ENCODE measurements at regions not wholly inside any gene's neighbourhood (a gene's known extent, or its start where the extent isn't known, plus 50 kb on each side); places are given as distances from the start of the nearest gene placed in this dataset.

DNA sequence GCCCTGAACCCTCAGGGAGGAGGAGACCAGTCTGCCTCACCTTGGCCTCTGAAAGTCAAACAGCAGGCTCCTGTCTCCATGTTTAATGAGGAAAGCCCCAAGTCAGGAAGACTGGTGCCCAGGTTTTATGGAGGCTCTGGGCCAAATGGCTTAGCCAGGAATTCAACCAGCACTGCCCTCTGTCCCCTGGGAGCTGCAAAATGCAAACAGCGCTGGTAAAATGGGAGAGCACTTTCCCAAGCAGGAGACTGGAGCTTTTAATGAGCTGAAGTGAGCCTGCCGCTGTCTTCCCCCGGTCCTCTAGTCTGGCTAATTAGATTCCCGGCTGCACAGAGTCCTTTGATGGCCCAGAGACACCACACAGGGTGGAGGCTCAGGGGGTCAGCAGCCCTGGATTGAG is 276.0 kb upstream of the TRIB2 start (continued):
- TF ChIP-seq RAD21 (IDR thresholded peaks at IDR 0.05; ENCODE audit: low read depth) (no peak), CBX3 (IDR thresholded peaks at IDR 0.05; ENCODE audit: low read depth) (no peak)
- TF ChIP-seq, protein P1, sequence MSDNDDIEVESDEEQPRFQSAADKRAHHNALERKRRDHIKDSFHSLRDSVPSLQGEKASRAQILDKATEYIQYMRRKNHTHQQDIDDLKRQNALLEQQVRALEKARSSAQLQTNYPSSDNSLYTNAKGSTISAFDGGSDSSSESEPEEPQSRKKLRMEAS (IDR thresholded peaks at IDR 0.05): no peak

- DNase-seq (ENCODE audit: low read depth, low spot score): no peak
- Histone ChIP-seq H3K9me2 (ENCODE audit: insufficient read depth) (no peaks in the 10 kb centered on the region), H3K27ac (ENCODE audit: low read depth, low read length) (no peak overlapping the region), H3K4me2 (ENCODE audit: low read length) (no peak overlapping the region), H3K9me3 (ENCODE audit: control insufficient read depth in 1 of 2, insufficient read depth in 1 of 2, low read depth in 1 of 2, low read length in 2 of 2) (no peaks in the 10 kb centered on the region), H2AFZ (ENCODE audit: low read depth, low read length, poor library complexity, severe bottlenecking) (no peak overlapping the region), H3K27me3 (ENCODE audit: insufficient read depth, low read length) (no peaks in the 10 kb centered on the region), H3K36me3 (ENCODE audit: control insufficient read depth in 1 of 2, insufficient read depth in 2 of 2, low read length in 2 of 2) (no peaks in the 10 kb centered on the region), H3K79me2 (ENCODE audit: insufficient read depth, low read length) (no peaks in the 10 kb centered on the region), H3K4me1 (ENCODE audit: control insufficient read depth in 1 of 2, insufficient read depth in 2 of 2, low read length in 2 of 2) (no peaks in the 10 kb centered on the region), H3K4me3 (replicated peaks in 1 of 2; ENCODE audit: low read depth in 1 of 2, low read length in 2 of 2) (no peak overlapping the region), H4K20me1 (ENCODE audit: insufficient read depth) (no peaks in the 10 kb centered on the region), H3K9ac (ENCODE audit: low read length) (no peak overlapping the region)
- ChIA-PET POLR2A (no interaction called here), CTCF (no interaction called here), RAD21 (ENCODE audit: low non-redundant PET in 1 of 2, low total read pairs in 2 of 2, uncharacterized antibody in 2 of 2, unreplicated experiment in 2 of 2) (no interaction called here)
- no TSS peak for BruUV-seq (replicated peaks)
- TF ChIP-seq RAD21 (IDR thresholded peaks at IDR 0.05; ENCODE audit: low read depth): no peak
- no peak for TF ChIP-seq POLR2AphosphoS5 (IDR thresholded peaks at IDR 0.05; ENCODE audit: low read depth, low read length)
- no peak for TF ChIP-seq JUND (IDR thresholded peaks at IDR 0.05)
- TF ChIP-seq CBX3 (IDR thresholded peaks at IDR 0.05; ENCODE audit: low read depth): no peak
- TF ChIP-seq, protein P1 (IDR thresholded peaks at IDR 0.05): no peak
- no peak for TF ChIP-seq ZFX (IDR thresholded peaks at IDR 0.05)
- no peak for TF ChIP-seq TCF7L2 (IDR thresholded peaks at IDR 0.05; ENCODE audit: borderline replicate concordance, extremely low read depth, insufficient read depth, insufficient read length)
- TF ChIP-seq EGR1 (IDR thresholded peaks at IDR 0.05; ENCODE audit: low read depth): no peak
- no peak for TF ChIP-seq FOSL1 (IDR thresholded peaks at IDR 0.05; ENCODE audit: low read depth)
- TF ChIP-seq, protein P2, sequence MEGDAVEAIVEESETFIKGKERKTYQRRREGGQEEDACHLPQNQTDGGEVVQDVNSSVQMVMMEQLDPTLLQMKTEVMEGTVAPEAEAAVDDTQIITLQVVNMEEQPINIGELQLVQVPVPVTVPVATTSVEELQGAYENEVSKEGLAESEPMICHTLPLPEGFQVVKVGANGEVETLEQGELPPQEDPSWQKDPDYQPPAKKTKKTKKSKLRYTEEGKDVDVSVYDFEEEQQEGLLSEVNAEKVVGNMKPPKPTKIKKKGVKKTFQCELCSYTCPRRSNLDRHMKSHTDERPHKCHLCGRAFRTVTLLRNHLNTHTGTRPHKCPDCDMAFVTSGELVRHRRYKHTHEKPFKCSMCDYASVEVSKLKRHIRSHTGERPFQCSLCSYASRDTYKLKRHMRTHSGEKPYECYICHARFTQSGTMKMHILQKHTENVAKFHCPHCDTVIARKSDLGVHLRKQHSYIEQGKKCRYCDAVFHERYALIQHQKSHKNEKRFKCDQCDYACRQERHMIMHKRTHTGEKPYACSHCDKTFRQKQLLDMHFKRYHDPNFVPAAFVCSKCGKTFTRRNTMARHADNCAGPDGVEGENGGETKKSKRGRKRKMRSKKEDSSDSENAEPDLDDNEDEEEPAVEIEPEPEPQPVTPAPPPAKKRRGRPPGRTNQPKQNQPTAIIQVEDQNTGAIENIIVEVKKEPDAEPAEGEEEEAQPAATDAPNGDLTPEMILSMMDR (IDR thresholded peaks at IDR 0.05 in 2 of 3, conservative IDR thresholded peaks at IDR 0.05 in 1 of 3; ENCODE audit: borderline replicate concordance in 1 of 3, insufficient read depth in 1 of 3, low read depth in 2 of 3, low read length in 2 of 3): no peak
- TF ChIP-seq, protein P3, sequence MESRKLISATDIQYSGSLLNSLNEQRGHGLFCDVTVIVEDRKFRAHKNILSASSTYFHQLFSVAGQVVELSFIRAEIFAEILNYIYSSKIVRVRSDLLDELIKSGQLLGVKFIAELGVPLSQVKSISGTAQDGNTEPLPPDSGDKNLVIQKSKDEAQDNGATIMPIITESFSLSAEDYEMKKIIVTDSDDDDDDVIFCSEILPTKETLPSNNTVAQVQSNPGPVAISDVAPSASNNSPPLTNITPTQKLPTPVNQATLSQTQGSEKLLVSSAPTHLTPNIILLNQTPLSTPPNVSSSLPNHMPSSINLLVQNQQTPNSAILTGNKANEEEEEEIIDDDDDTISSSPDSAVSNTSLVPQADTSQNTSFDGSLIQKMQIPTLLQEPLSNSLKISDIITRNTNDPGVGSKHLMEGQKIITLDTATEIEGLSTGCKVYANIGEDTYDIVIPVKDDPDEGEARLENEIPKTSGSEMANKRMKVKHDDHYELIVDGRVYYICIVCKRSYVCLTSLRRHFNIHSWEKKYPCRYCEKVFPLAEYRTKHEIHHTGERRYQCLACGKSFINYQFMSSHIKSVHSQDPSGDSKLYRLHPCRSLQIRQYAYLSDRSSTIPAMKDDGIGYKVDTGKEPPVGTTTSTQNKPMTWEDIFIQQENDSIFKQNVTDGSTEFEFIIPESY (IDR thresholded peaks at IDR 0.05; ENCODE audit: extremely low read depth, insufficient replicate concordance, low read length): no peak
- no peak for TF ChIP-seq EZH2 (IDR thresholded peaks at IDR 0.05)
- no peak for TF ChIP-seq ATF3 (IDR thresholded peaks at IDR 0.05)
- no peak for TF ChIP-seq ZNF274 (IDR thresholded peaks at IDR 0.05; ENCODE audit: low read depth, low read length)
- TF ChIP-seq SP1 (IDR thresholded peaks at IDR 0.05; ENCODE audit: low read depth): no peak
- TF ChIP-seq EZH2phosphoT487 (IDR thresholded peaks at IDR 0.05; ENCODE audit: borderline replicate concordance): no peak
- TF ChIP-seq SIN3A (IDR thresholded peaks at IDR 0.05; ENCODE audit: low read depth): no peak
- intact Hi-C loops (cut with micrococcal nuclease): no loop called here
- ATAC-seq: no peak
These were observed 274.8 kb upstream of the TRIB2 start for GRCh38 chr2:12441750-12442475.
